HepG2 (cell line): ENCODE measurements at regions not wholly inside any gene's neighbourhood (a gene's known extent, or its start where the extent isn't known, plus 50 kb on each side); places are given as distances from the start of the nearest gene placed in this dataset.
"Not testable (repeated sequence)": the region's sequence is repeated elsewhere in the genome, so short reads cannot be mapped to it uniquely, and the experiment has no call there.

Experiments used
- ATAC-seq: fragments of 200-7000 bp; cut with Tn5 transposase; 3 replicates; pipeline ENCODE4 v1.9.1; 2020; ENCODE audit warnings: mild to moderate bottlenecking, moderate library complexity
- BruUV-seq: library from RNA; stranded (reverse); fragments of 400-500 nt; replicated peaks from 2 replicates; lab custom pipeline; 2021; lab: Mats Ljungman, UMichigan
- CTCF ChIA-PET: fragments of 300-600 bp; formaldehyde crosslinking; extraction: SDS; loops from one replicate; lab custom pipeline; 2021; ENCODE audit warnings: low total read pairs, inconsistent platforms, low intra/inter-chr PET ratio; lab: Yijun Ruan, JAX
- POLR2A ChIA-PET: fragments of 350-600 bp; sonication (Branson Sonifier 250); formaldehyde crosslinking; loops from one replicate; lab custom pipeline; 2020; ENCODE audit warnings: antibody characterized with exemption, inconsistent platforms; lab: Yijun Ruan, JAX
- DNase-seq: peaks from one replicate; pipeline ENCODE4 v3.0.0-alpha.2; 2015; ENCODE audit warnings: low spot score
- FAIRE-seq: peaks from 3 replicates; lab custom pipeline; 2011; peaks lifted over from hg19 to GRCh38; lab: Jason Lieb, UNC
- H2AFZ ChIP-seq: one replicate; pipeline ENCODE4 v1.6.1; 2011; ENCODE audit warnings: low read length, inconsistent platforms
- H3K27ac ChIP-seq: fragments of 300-600 bp; 3 replicates; pipeline ENCODE4 v1.8.0; 2011; ENCODE audit warnings: mixed run types, mild to moderate bottlenecking, mixed read lengths, low read length, inconsistent platforms; ENCODE audit not compliant: insufficient read depth; ENCODE audit errors: extremely low read length
- H3K27me3 ChIP-seq, 2 experiments: fragments of 200-600 bp in 1 of 2; 2 replicates in 1 of 2; 3 replicates in 1 of 2; pipeline versions ENCODE4 v1.6.0 to v1.8.0; 2011; ENCODE audit warnings: low read length in 2 of 2, mild to moderate bottlenecking in 2 of 2, moderate library complexity in 2 of 2, inconsistent platforms in 1 of 2; ENCODE audit not compliant: insufficient read depth in 2 of 2, control insufficient read depth in 1 of 2
- H3K36me3 ChIP-seq, 2 experiments: fragments of 200-600 bp in 1 of 2; replicated peaks in 1 of 2; 2 replicates in 1 of 2; 3 replicates in 1 of 2; pipeline versions ENCODE4 v1.5.1 to v1.8.0; 2011; ENCODE audit warnings: low read length in 2 of 2, inconsistent platforms in 1 of 2; ENCODE audit not compliant: insufficient read depth in 2 of 2, control insufficient read depth in 1 of 2
- H3K4me1 ChIP-seq: 2 replicates; pipeline ENCODE4 v1.5.1; 2012; ENCODE audit warnings: low read length, inconsistent platforms; ENCODE audit not compliant: insufficient read depth
- H3K4me2 ChIP-seq: 2 replicates; pipeline ENCODE4 v1.6.0; 2011; ENCODE audit warnings: low read depth, low read length, inconsistent platforms
- H3K4me3 ChIP-seq, 3 experiments: fragments of 200-600 bp in 1 of 3; sonication (generic), shearing (Covaris generic) in 1 of 3; replicated peaks in 1 of 3; 2 replicates each; pipeline ENCODE4 v1.5.1; 2011 to 2016; ENCODE audit warnings: low read length in 3 of 3, inconsistent platforms in 2 of 3, low read depth in 2 of 3, mild to moderate bottlenecking in 2 of 3, control low read depth in 1 of 3, mixed read lengths in 1 of 3; ENCODE audit not compliant: insufficient read depth in 1 of 3
- H3K79me2 ChIP-seq: one replicate; pipeline ENCODE4 v1.6.1; 2011; ENCODE audit warnings: low read length, inconsistent platforms; ENCODE audit not compliant: insufficient read depth
- H3K9ac ChIP-seq: 2 replicates; pipeline ENCODE4 v1.6.0; 2011; ENCODE audit warnings: mild to moderate bottlenecking, low read depth, low read length, inconsistent platforms; ENCODE audit not compliant: insufficient read depth
- H3K9me3 ChIP-seq: 2 replicates; pipeline ENCODE4 v1.5.1; 2012; ENCODE audit warnings: mild to moderate bottlenecking, low read length
- H4K20me1 ChIP-seq: 2 replicates; pipeline ENCODE4 v1.6.0; 2011; ENCODE audit warnings: inconsistent platforms, mild to moderate bottlenecking, low read length, moderate library complexity; ENCODE audit not compliant: insufficient read depth
- NFE2L1 ChIP-seq: sonication (generic); formaldehyde crosslinking; IDR thresholded peaks from 2 replicates; pipeline ENCODE4 v1.4.0; 2020; ENCODE audit warnings: missing genetic modification reagents, mild to moderate bottlenecking, borderline replicate concordance
- PATZ1 ChIP-seq: sonication (generic); formaldehyde crosslinking; IDR thresholded peaks from 2 replicates; pipeline ENCODE4 v1.4.0; 2020; ENCODE audit warnings: missing genetic modification reagents
- ZNF12 ChIP-seq: sonication (generic); formaldehyde crosslinking; IDR thresholded peaks from 2 replicates; pipeline ENCODE4 v1.5.0; 2020; ENCODE audit warnings: missing genetic modification reagents
- ZNF264 ChIP-seq: sonication (generic); formaldehyde crosslinking; IDR thresholded peaks from 2 replicates; pipeline ENCODE4 v1.4.0; 2020; ENCODE audit warnings: missing genetic modification reagents
- ZNF614 ChIP-seq: IDR thresholded peaks from 2 replicates; pipeline ENCODE4 v1.6.1; 2018; ENCODE audit warnings: missing biosample characterization, missing genetic modification reagents, inconsistent platforms, borderline replicate concordance
- WGBS: methylation state at CpG from one replicate; pipeline ENCODE4 v1.1.6; 2017; ENCODE audit warnings: low lambda C conversion rate; 5-methylcytosine and 5-hydroxymethylcytosine counted together
- in situ Hi-C: cut with HindIII; loops from 2 replicates; pipeline ENCODE4 v1.10.0; 2017; ENCODE audit warnings: low pct_unique_long_range_greater_than_20kb; ENCODE audit not compliant: extremely low pct_ligation_motif_present
- intact Hi-C: fragments of 100-400 bp; cut with micrococcal nuclease; formaldehyde crosslinking; loops from one replicate; pipeline ENCODE4 v1.10.0; 2022; ENCODE audit not compliant: unreplicated experiment
- TF ChIP-seq, protein P1 (sequence below): sonication (generic); formaldehyde crosslinking; IDR thresholded peaks from 2 replicates; pipeline ENCODE4 v1.8.0; 2022; ENCODE audit warnings: missing genetic modification reagents, low read depth, mild to moderate bottlenecking, borderline replicate concordance

- TF ChIP-seq, protein P1, sequence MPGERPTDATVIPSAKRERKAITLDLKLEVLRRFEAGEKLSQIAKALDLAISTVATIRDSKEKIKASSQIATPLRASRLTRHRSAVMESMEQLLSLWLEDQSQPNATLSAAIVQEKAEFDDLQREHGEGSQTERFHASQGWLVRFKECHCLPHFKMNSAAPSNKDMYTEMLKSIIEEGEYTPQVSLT (CRISPR knock-in tag): no peak
- TF ChIP-seq ZNF12: no peak
- TF ChIP-seq NFE2L1 (CRISPR knock-in tag): no peak
- no peak for TF ChIP-seq PATZ1
- no peak for TF ChIP-seq ZNF264 (CRISPR knock-in tag)
- no peak for TF ChIP-seq ZNF614 (CRISPR knock-in tag)
These were observed 1623.4 kb downstream of the EFNA5 start (continued) for GRCh38 chr5:106047341-106047740.

DNA sequence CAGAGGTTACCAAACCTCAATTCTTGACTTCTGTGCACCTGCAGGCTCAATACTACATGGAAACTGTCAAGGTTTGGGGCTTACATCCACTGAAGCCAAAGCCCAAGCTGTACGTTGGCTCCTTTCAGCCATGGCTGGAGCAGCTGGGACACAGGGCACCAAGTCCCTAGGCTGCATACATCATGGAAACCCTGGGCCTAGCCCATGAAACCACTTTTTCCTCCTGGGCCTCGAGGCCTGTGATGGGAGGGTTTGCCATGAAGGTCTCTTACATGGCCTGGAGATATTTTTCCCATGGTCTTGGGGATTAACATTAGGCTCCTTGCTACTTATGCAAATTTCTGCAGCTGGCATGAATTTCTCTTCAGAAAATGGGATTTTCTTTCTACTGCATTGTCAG lies 1638.7 kb downstream of the EFNA5 start:
- DNase-seq, H3K4me2 ChIP-seq, POLR2A ChIA-PET, H3K36me3 ChIP-seq, H3K4me1 ChIP-seq, in situ Hi-C loops, H3K27ac ChIP-seq, H3K9me3 ChIP-seq, H4K20me1 ChIP-seq, intact Hi-C loops, H3K79me2 ChIP-seq, FAIRE-seq, H3K9ac ChIP-seq, H3K4me3 ChIP-seq, ATAC-seq, BruUV-seq, H2AFZ ChIP-seq, CTCF ChIA-PET, H3K27me3 ChIP-seq: not testable (repeated sequence)
- 14% methylated on average over 1 of the region's 2 CpGs for WGBS
